Stimulated activated CD4-positive, alpha-beta T cell treated with anti-CD3 and anti-CD28 coated beads, Interleukin-15, amount 100 ng/mL, for 48 hours (primary cell): ENCODE measurements at regions not wholly inside any gene's neighbourhood (a gene's known extent, or its start where the extent isn't known, plus 50 kb on each side); places are given as distances from the start of the nearest gene placed in this dataset.
"Not testable (repeated sequence)": the region's sequence is repeated elsewhere in the genome, so short reads cannot be mapped to it uniquely, and the experiment has no call there.

Source experiments
- DNase-seq, 2 donors: peaks; one replicate each; pipeline ENCODE4 v3.0.0-alpha.2; 2020; ENCODE audit warnings: low read depth in 2 of 2

GRCh38 chr3:139199421-139200010, 144.3 kb upstream of the MRPS22 start:
- no peak for DNase-seq

- no peak for DNase-seq
Observed at GRCh38 chr3:139201446-139202225, 142.2 kb upstream of the MRPS22 start.

GRCh38 chr3:139202226-139202958, 141.4 kb upstream of the MRPS22 start:
- DNase-seq: no peak

- DNase-seq: no peak
Observed at GRCh38 chr3:139202959-139203349, 140.9 kb upstream of the MRPS22 start.

- DNase-seq: no peak
Observed at GRCh38 chr3:139203752-139204151, 140.1 kb upstream of the MRPS22 start.

GRCh38 chr3:139204728-139205127, 139.1 kb upstream of the MRPS22 start:
- DNase-seq: no peak

- no peak for DNase-seq
Observed at GRCh38 chr3:139213936-139214335, 129.9 kb upstream of the MRPS22 start.

- no peak for DNase-seq
Observed at GRCh38 chr3:139216958-139217357, 126.9 kb upstream of the MRPS22 start.

GRCh38 chr3:139217633-139218032, 126.2 kb upstream of the MRPS22 start:
- no peak for DNase-seq

- DNase-seq: no peak
Observed at GRCh38 chr3:139218046-139218445, 125.8 kb upstream of the MRPS22 start.

- DNase-seq: no peak
Observed at GRCh38 chr3:139219463-139219862, 124.4 kb upstream of the MRPS22 start.

- DNase-seq: no peak
Observed at GRCh38 chr3:139222100-139222657, 121.6 kb upstream of the MRPS22 start.

GRCh38 chr3:139225548-139225947, 118.3 kb upstream of the MRPS22 start:
- no peak for DNase-seq

- DNase-seq: no peak
Observed at GRCh38 chr3:139226731-139227130, 117.1 kb upstream of the MRPS22 start.

GRCh38 chr3:139227165-139227564, 116.7 kb upstream of the MRPS22 start:
- DNase-seq: no peak

- no peak for DNase-seq
Observed at GRCh38 chr3:139227827-139228226, 116.0 kb upstream of the MRPS22 start.

- no peak for DNase-seq
Observed at GRCh38 chr3:139230391-139230790, 113.4 kb upstream of the MRPS22 start.

- DNase-seq: no peak
Observed at GRCh38 chr3:139231555-139232281, 112.1 kb upstream of the MRPS22 start.

- not testable (repeated sequence) for DNase-seq
Observed at GRCh38 chr3:139232341-139232740, 111.5 kb upstream of the MRPS22 start.

- DNase-seq: no peak
Observed at GRCh38 chr3:139234491-139234890, 109.3 kb upstream of the MRPS22 start.

- DNase-seq: no peak
Observed at GRCh38 chr3:139235192-139235591, 108.6 kb upstream of the MRPS22 start.

- DNase-seq: no peak
Observed at GRCh38 chr3:139236336-139236735, 107.5 kb upstream of the MRPS22 start.
